Peyer's patch (tissue), 4 donors: ENCODE measurements at regions not wholly inside any gene's neighbourhood (a gene's known extent, or its start where the extent isn't known, plus 50 kb on each side); places are given as distances from the start of the nearest gene placed in this dataset.

Experiments
- CTCF ChIP-seq, 6 experiments: fragments of 450-650 bp in 4 of 6; fragments of 200-600 bp in 2 of 6; sonication (generic) in 1 of 6; IDR thresholded peaks; one replicate each; pipeline ENCODE4 v1.5.1; 2017 to 2019; ENCODE audit warnings: antibody characterized with exemption in 6 of 6, mild to moderate bottlenecking in 3 of 6, moderate library complexity in 1 of 6
- POLR2A ChIP-seq, 2 donors: fragments of 450-650 bp; IDR thresholded peaks; one replicate each; pipeline ENCODE4 v1.5.1; 2017; ENCODE audit warnings: antibody characterized with exemption in 2 of 2, mild to moderate bottlenecking in 2 of 2, moderate library complexity in 2 of 2

GRCh38 chr6:147712841-147713240 is 204.4 kb downstream of the SAMD5 start:
- TF ChIP-seq CTCF (IDR thresholded peaks at IDR 0.05) (no peak), POLR2A (IDR thresholded peaks at IDR 0.05) (no peak)
